Activated naive CD4-positive, alpha-beta T cell treated with anti-CD3 and anti-CD28 coated beads, Interleukin-2, amount 10 ng/mL, durations not matched to agents 7 days and 5 days (primary cell): ENCODE measurements at regions not wholly inside any gene's neighbourhood (a gene's known extent, or its start where the extent isn't known, plus 50 kb on each side); places are given as distances from the start of the nearest gene placed in this dataset.

Source experiments
- CTCF ChIA-PET: fragments of 350-600 bp; sonication (Branson Sonifier 250); formaldehyde crosslinking; loops from one replicate; lab custom pipeline; 2021; ENCODE audit warnings: antibody characterized with exemption; lab: Charles Lee
- DNase-seq: peaks from one replicate; pipeline ENCODE4 v3.0.0-alpha.2; 2020
- H3K27ac Mint-ChIP-seq: one replicate; pipeline ENCODE4 v1.8.0; 2021; ENCODE audit warnings: mild to moderate bottlenecking, moderate library complexity, mixed read lengths
- H3K27me3 Mint-ChIP-seq: one replicate; pipeline ENCODE4 v1.8.0; 2021; ENCODE audit warnings: mild to moderate bottlenecking, mixed read lengths
- H3K36me3 Mint-ChIP-seq: one replicate; pipeline ENCODE4 v1.8.0; 2021; ENCODE audit warnings: mixed read lengths
- H3K4me1 Mint-ChIP-seq: one replicate; pipeline ENCODE4 v1.8.0; 2021; ENCODE audit warnings: mixed read lengths
- H3K4me3 Mint-ChIP-seq: one replicate; pipeline ENCODE4 v1.8.0; 2021; ENCODE audit warnings: mild to moderate bottlenecking, moderate library complexity, mixed read lengths
- H3K9me3 Mint-ChIP-seq: one replicate; pipeline ENCODE4 v1.8.0; 2021; ENCODE audit warnings: mixed read lengths

GRCh38 chr2:128439031-128439790 is 120.5 kb upstream of the HS6ST1 start:
- Mint-ChIP-seq H3K4me1 (no peaks in the 10 kb centered on the region), H3K27ac (no peak overlapping the region), H3K27me3 (peaks cover 6% of the 10 kb centered on the region), H3K9me3 (no peaks in the 10 kb centered on the region), H3K36me3 (no peaks in the 10 kb centered on the region), H3K4me3 (no peak overlapping the region)
- no peak for DNase-seq
- CTCF ChIA-PET: no interaction called here

GRCh38 chr2:128439791-128440665 is 121.4 kb upstream of the HS6ST1 start:
- CTCF ChIA-PET: no interaction called here
- H3K4me1 Mint-ChIP-seq: no peaks in the 10 kb centered on the region
- no peaks in the 10 kb centered on the region for H3K36me3 Mint-ChIP-seq

GRCh38 chr2:128440666-128441340 is 122.1 kb upstream of the HS6ST1 start:
- Mint-ChIP-seq H3K36me3 (no peaks in the 10 kb centered on the region), H3K27ac (no peak overlapping the region), H3K4me1 (no peaks in the 10 kb centered on the region), H3K4me3 (no peak overlapping the region), H3K9me3 (no peaks in the 10 kb centered on the region), H3K27me3 (peaks cover 5% of the 10 kb centered on the region)
- DNase-seq: no peak
- CTCF ChIA-PET: no interaction called here

More at GRCh38 chr2:128439791-128440665, 121.4 kb upstream of the HS6ST1 start:
- Mint-ChIP-seq H3K27ac (no peak overlapping the region), H3K4me3 (no peak overlapping the region), H3K9me3 (no peaks in the 10 kb centered on the region), H3K27me3 (peaks cover 9% of the 10 kb centered on the region)
- DNase-seq: no peak

- no peaks in the 10 kb centered on the region for H3K9me3 Mint-ChIP-seq
- no peak for DNase-seq
- no peak overlapping the region for H3K27ac Mint-ChIP-seq
- H3K4me3 Mint-ChIP-seq: no peak overlapping the region
- no peaks in the 10 kb centered on the region for H3K36me3 Mint-ChIP-seq
- H3K27me3 Mint-ChIP-seq: peaks cover 5% of the 10 kb centered on the region
- CTCF ChIA-PET: no interaction called here
- no peaks in the 10 kb centered on the region for H3K4me1 Mint-ChIP-seq
Measured at GRCh38 chr2:128441341-128442052, 122.8 kb upstream of the HS6ST1 start.

- Mint-ChIP-seq H3K27ac (no peak overlapping the region), H3K27me3 (peaks cover 5% of the 10 kb centered on the region), H3K4me3 (no peak overlapping the region), H3K36me3 (no peaks in the 10 kb centered on the region), H3K4me1 (no peaks in the 10 kb centered on the region), H3K9me3 (no peaks in the 10 kb centered on the region)
- no peak for DNase-seq
- CTCF ChIA-PET: no interaction called here
Measured at GRCh38 chr2:128442053-128442751, 123.5 kb upstream of the HS6ST1 start.

GRCh38 chr2:128442891-128443302 is 124.2 kb upstream of the HS6ST1 start:
- CTCF ChIA-PET: no interaction called here
- DNase-seq: no peak
- Mint-ChIP-seq H3K27ac (no peak overlapping the region), H3K4me1 (no peaks in the 10 kb centered on the region), H3K27me3 (peaks cover 5% of the 10 kb centered on the region), H3K9me3 (no peaks in the 10 kb centered on the region), H3K4me3 (no peak overlapping the region), H3K36me3 (no peaks in the 10 kb centered on the region)

- Mint-ChIP-seq H3K4me3 (no peak overlapping the region), H3K9me3 (no peaks in the 10 kb centered on the region), H3K27ac (peak overlapping the region; percentile 62), H3K36me3 (no peaks in the 10 kb centered on the region), H3K27me3 (peaks cover 5% of the 10 kb centered on the region), H3K4me1 (no peaks in the 10 kb centered on the region)
- DNase-seq: no peak
- CTCF ChIA-PET: no interaction called here
Measured at GRCh38 chr2:128444121-128444771, 125.6 kb upstream of the HS6ST1 start.

- no peaks in the 10 kb centered on the region for H3K9me3 Mint-ChIP-seq
- no peak overlapping the region for H3K27ac Mint-ChIP-seq
- DNase-seq: no peak
- H3K4me1 Mint-ChIP-seq: no peaks in the 10 kb centered on the region
- CTCF ChIA-PET: no interaction called here
- H3K4me3 Mint-ChIP-seq: no peak overlapping the region
- H3K36me3 Mint-ChIP-seq: no peaks in the 10 kb centered on the region
- peaks cover 5% of the 10 kb centered on the region for H3K27me3 Mint-ChIP-seq
Measured at GRCh38 chr2:128444816-128445522, 126.3 kb upstream of the HS6ST1 start.

- DNase-seq: no peak
- Mint-ChIP-seq H3K9me3 (no peaks in the 10 kb centered on the region), H3K27me3 (peaks cover 5% of the 10 kb centered on the region), H3K27ac (no peak overlapping the region), H3K4me3 (no peak overlapping the region), H3K4me1 (no peaks in the 10 kb centered on the region), H3K36me3 (no peaks in the 10 kb centered on the region)
- CTCF ChIA-PET: no interaction called here
Measured at GRCh38 chr2:128445523-128445900, 126.8 kb upstream of the HS6ST1 start.

GRCh38 chr2:128446049-128446873 is 127.6 kb upstream of the HS6ST1 start:
- H3K27ac Mint-ChIP-seq: no peak overlapping the region
- DNase-seq: no peak
- H3K27me3 Mint-ChIP-seq: peaks cover 5% of the 10 kb centered on the region

GRCh38 chr2:128446874-128447537 is 128.3 kb upstream of the HS6ST1 start:
- CTCF ChIA-PET: no interaction called here
- no peak for DNase-seq
- Mint-ChIP-seq H3K9me3 (no peaks in the 10 kb centered on the region), H3K36me3 (no peaks in the 10 kb centered on the region), H3K4me1 (no peaks in the 10 kb centered on the region), H3K27ac (no peak overlapping the region), H3K4me3 (no peak overlapping the region), H3K27me3 (peaks cover 5% of the 10 kb centered on the region)

More at GRCh38 chr2:128446049-128446873, 127.6 kb upstream of the HS6ST1 start:
- no peaks in the 10 kb centered on the region for H3K9me3 Mint-ChIP-seq
- no peaks in the 10 kb centered on the region for H3K4me1 Mint-ChIP-seq
- H3K4me3 Mint-ChIP-seq: no peak overlapping the region
- H3K36me3 Mint-ChIP-seq: no peaks in the 10 kb centered on the region
- CTCF ChIA-PET: no interaction called here
